Endothelial cell of umbilical vein (primary cell): ENCODE measurements at regions not wholly inside any gene's neighbourhood (a gene's known extent, or its start where the extent isn't known, plus 50 kb on each side); places are given as distances from the start of the nearest gene placed in this dataset.

Experiments used
- CTCF ChIP-seq, 2 donors: IDR thresholded peaks; 1 replicate in 1 of 2; 2 replicates in 1 of 2; pipeline ENCODE4 v1.5.1; 2011; ENCODE audit warnings: low read length in 2 of 2, mild to moderate bottlenecking in 2 of 2, moderate library complexity in 2 of 2, control low read depth in 1 of 2, inconsistent platforms in 1 of 2, low read depth in 1 of 2; ENCODE audit not compliant: insufficient read depth in 1 of 2; ENCODE audit errors: extremely low read depth in 1 of 2
- EZH2 ChIP-seq: IDR thresholded peaks from 2 replicates; pipeline ENCODE4 v1.6.1; 2012; ENCODE audit warnings: borderline replicate concordance, low read depth, mild to moderate bottlenecking, moderate library complexity, low read length, inconsistent platforms; ENCODE audit not compliant: severe bottlenecking
- FOS ChIP-seq: IDR thresholded peaks from 2 replicates; pipeline ENCODE4 v1.6.1; 2011; ENCODE audit warnings: mild to moderate bottlenecking, low read length, moderate library complexity, borderline replicate concordance; ENCODE audit not compliant: insufficient read depth
- GATA2 ChIP-seq: IDR thresholded peaks from 2 replicates; pipeline ENCODE4 v1.7.0; 2011; ENCODE audit warnings: low read depth, mild to moderate bottlenecking, moderate library complexity, mixed read lengths, low read length; ENCODE audit not compliant: insufficient read length, insufficient read depth
- JUN ChIP-seq: IDR thresholded peaks from 2 replicates; pipeline ENCODE4 v1.6.1; 2011; ENCODE audit warnings: borderline replicate concordance, low read depth; ENCODE audit not compliant: insufficient read length, insufficient read depth
- MAX ChIP-seq: IDR thresholded peaks from 2 replicates; pipeline ENCODE4 v1.6.1; 2011; ENCODE audit not compliant: insufficient read depth, insufficient read length
- MYC ChIP-seq: IDR thresholded peaks from one replicate; pipeline ENCODE4 v1.6.1; 2011; ENCODE audit warnings: mild to moderate bottlenecking, low read depth, low read length
- POLR2A ChIP-seq: IDR thresholded peaks from 2 replicates; pipeline ENCODE4 v1.6.1; 2012; ENCODE audit warnings: low read depth, mild to moderate bottlenecking, control low read depth, low read length
- POLR2AphosphoS5 ChIP-seq: IDR thresholded peaks from 2 replicates; pipeline ENCODE4 v1.6.1; 2012; ENCODE audit warnings: low read depth, mild to moderate bottlenecking, control low read depth, low read length, moderate library complexity; ENCODE audit not compliant: insufficient read depth

- TF ChIP-seq POLR2A (no peak), CTCF (IDR thresholded peaks at IDR 0.05; ENCODE audit: extremely low read depth in 1 of 2, insufficient read depth in 1 of 2, low read depth in 1 of 2, low read length in 2 of 2) (no peak), POLR2AphosphoS5 (no peak), EZH2 (no peak), MAX (no peak), JUN (no peak), GATA2 (no peak), MYC (no peak), FOS (no peak)
These were observed 408.7 kb upstream of the ADARB2 start for GRCh38 chr10:2145926-2146478.
